GM21447 (cell line): ENCODE measurements at regions not wholly inside any gene's neighbourhood (a gene's known extent, or its start where the extent isn't known, plus 50 kb on each side); places are given as distances from the start of the nearest gene placed in this dataset.
"Not testable (repeated sequence)": the region's sequence is repeated elsewhere in the genome, so short reads cannot be mapped to it uniquely, and the experiment has no call there.

Source experiments
- ATAC-seq: cut with Tn5 transposase; IDR thresholded peaks from one replicate; pipeline ENCODE4 v1.9.1; 2021; ENCODE audit not compliant: unreplicated experiment

- no peak for ATAC-seq
These were observed 467.4 kb downstream of the TYW1 start for GRCh38 chr7:67463983-67464382.

GRCh38 chr7:67466109-67466508 is 469.5 kb downstream of the TYW1 start:
- ATAC-seq, result no peak

- no peak for ATAC-seq
These were observed 473.7 kb downstream of the TYW1 start for GRCh38 chr7:67470256-67470751.

- ATAC-seq, result no peak
These were observed 478.7 kb downstream of the TYW1 start for GRCh38 chr7:67475293-67475692.

- ATAC-seq, result no peak
These were observed 481.4 kb downstream of the TYW1 start for GRCh38 chr7:67478066-67478465.

GRCh38 chr7:67484244-67484751 is 487.7 kb downstream of the TYW1 start:
- ATAC-seq, result no peak

GRCh38 chr7:67486401-67486800 is 489.8 kb downstream of the TYW1 start:
- no peak for ATAC-seq

- ATAC-seq, result no peak
These were observed 490.7 kb downstream of the TYW1 start for GRCh38 chr7:67487316-67487715.

GRCh38 chr7:67489881-67490280 is 493.2 kb downstream of the TYW1 start:
- ATAC-seq, result no peak

- no peak for ATAC-seq
These were observed 496.7 kb downstream of the TYW1 start for GRCh38 chr7:67493366-67493765.

- ATAC-seq, result no peak
These were observed 500.0 kb downstream of the TYW1 start for GRCh38 chr7:67496589-67496988.

- not testable (repeated sequence) for ATAC-seq
These were observed 501.3 kb downstream of the TYW1 start for GRCh38 chr7:67497914-67498313.

- ATAC-seq, result no peak
These were observed 506.3 kb downstream of the TYW1 start for GRCh38 chr7:67502929-67503328.

GRCh38 chr7:67505449-67505848 is 508.8 kb downstream of the TYW1 start:
- ATAC-seq, result no peak

- no peak for ATAC-seq
These were observed 515.8 kb downstream of the TYW1 start for GRCh38 chr7:67512481-67512880.

- ATAC-seq, result no peak
These were observed 521.9 kb downstream of the TYW1 start for GRCh38 chr7:67518580-67518979.

GRCh38 chr7:67519171-67519570 is 522.5 kb downstream of the TYW1 start:
- ATAC-seq, result no peak

GRCh38 chr7:67522504-67522903 is 525.9 kb downstream of the TYW1 start:
- no peak for ATAC-seq

- ATAC-seq, result no peak
These were observed 527.1 kb downstream of the TYW1 start for GRCh38 chr7:67523713-67524112.

GRCh38 chr7:67525588-67525987 is 529.0 kb downstream of the TYW1 start:
- ATAC-seq, result no peak

GRCh38 chr7:67535241-67535989 is 538.8 kb downstream of the TYW1 start:
- no peak for ATAC-seq

- ATAC-seq, result no peak
These were observed 546.3 kb downstream of the TYW1 start for GRCh38 chr7:67542916-67543315.
